ENCODE measurements at regions not wholly inside any gene's neighbourhood (a gene's known extent, or its start where the extent isn't known, plus 50 kb on each side); places are given as distances from the start of the nearest gene placed in this dataset.

- Histone ChIP-seq H3K4me3 (no peak overlapping the region), H3K4me1 (ENCODE audit: control insufficient read depth in 5 of 5, insufficient read depth in 5 of 5, low read length in 5 of 5) (peaks cover 0 to 4% (median 0%) of the 10 kb centered on the region in 5 donors), H3K27me3 (ENCODE audit: control insufficient read depth in 3 of 3, insufficient read depth in 3 of 3, low read length in 2 of 3) (no peaks in the 10 kb centered on the region), H3K27ac (ENCODE audit: low read depth in 1 of 2, low read length in 1 of 2) (no peak overlapping the region), H3K9me3 (ENCODE audit: control insufficient read depth in 4 of 4, insufficient read depth in 3 of 4, low read length in 3 of 4) (no peaks in the 10 kb centered on the region), H3K9ac (ENCODE audit: insufficient read depth in 1 of 2, low read length in 2 of 2) (no peak overlapping the region), H3K36me3 (ENCODE audit: control insufficient read depth in 4 of 4, insufficient read depth in 4 of 4, low read length in 4 of 4) (no peaks in the 10 kb centered on the region)
- ATAC-seq (ENCODE audit: insufficient read depth, low FRiP score): no peak
- DNase-seq: no peak
- no peak for TF ChIP-seq CTCF (IDR thresholded peaks at IDR 0.05; ENCODE audit: control extremely low read depth, extremely low read depth)
- WGBS, 2 donors: 49 to 87% methylated on average over 2 of the region's 2 CpGs
Observed at GRCh38 chr11:105312266-105312665, 172.7 kb upstream of the CARD18 start.

GRCh38 chr11:105298630-105299029, 159.1 kb upstream of the CARD18 start:
- Histone ChIP-seq H3K27ac (ENCODE audit: low read depth in 1 of 2, low read length in 1 of 2) (no peak overlapping the region), H3K27me3 (ENCODE audit: control insufficient read depth in 3 of 3, insufficient read depth in 3 of 3, low read length in 2 of 3) (no peaks in the 10 kb centered on the region), H3K9ac (ENCODE audit: insufficient read depth in 1 of 2, low read length in 2 of 2) (no peak overlapping the region), H3K4me1 (ENCODE audit: control insufficient read depth in 5 of 5, insufficient read depth in 5 of 5, low read length in 5 of 5) (no peaks in the 10 kb centered on the region), H3K9me3 (ENCODE audit: control insufficient read depth in 4 of 4, insufficient read depth in 3 of 4, low read length in 3 of 4) (no peaks in the 10 kb centered on the region), H3K4me3 (no peak overlapping the region), H3K36me3 (ENCODE audit: control insufficient read depth in 4 of 4, insufficient read depth in 4 of 4, low read length in 4 of 4) (no peaks in the 10 kb centered on the region)
- no peak for DNase-seq
- no peak for TF ChIP-seq CTCF (IDR thresholded peaks at IDR 0.05; ENCODE audit: control extremely low read depth, extremely low read depth)
- 96% methylated on average over 3 of the region's 3 CpGs for WGBS, 2 donors
- ATAC-seq (ENCODE audit: insufficient read depth, low FRiP score): no peak

GRCh38 chr11:105298174-105298573, 158.6 kb upstream of the CARD18 start:
- WGBS, 2 donors: 90 to 94% methylated on average over 2 of the region's 2 CpGs
- no peaks in the 10 kb centered on the region for H3K9me3 ChIP-seq (ENCODE audit: control insufficient read depth in 4 of 4, insufficient read depth in 3 of 4, low read length in 3 of 4)
- no peak overlapping the region for H3K27ac ChIP-seq (ENCODE audit: low read depth in 1 of 2, low read length in 1 of 2)
- DNase-seq: no peak
- H3K4me1 ChIP-seq (ENCODE audit: control insufficient read depth in 5 of 5, insufficient read depth in 5 of 5, low read length in 5 of 5): no peaks in the 10 kb centered on the region
- no peak for TF ChIP-seq CTCF (IDR thresholded peaks at IDR 0.05; ENCODE audit: control extremely low read depth, extremely low read depth)
- no peaks in the 10 kb centered on the region for H3K36me3 ChIP-seq (ENCODE audit: control insufficient read depth in 4 of 4, insufficient read depth in 4 of 4, low read length in 4 of 4)
- H3K4me3 ChIP-seq: no peak overlapping the region
- no peak for ATAC-seq (ENCODE audit: insufficient read depth, low FRiP score)
- H3K27me3 ChIP-seq (ENCODE audit: control insufficient read depth in 3 of 3, insufficient read depth in 3 of 3, low read length in 2 of 3): no peaks in the 10 kb centered on the region
- no peak overlapping the region for H3K9ac ChIP-seq (ENCODE audit: insufficient read depth in 1 of 2, low read length in 2 of 2)

- WGBS, 2 donors: 67 to 74% methylated on average over 2 of the region's 2 CpGs
- H3K9ac ChIP-seq (ENCODE audit: insufficient read depth in 1 of 2, low read length in 2 of 2): no peak overlapping the region
- no peaks in the 10 kb centered on the region for H3K9me3 ChIP-seq (ENCODE audit: control insufficient read depth in 4 of 4, insufficient read depth in 3 of 4, low read length in 3 of 4)
- no peak overlapping the region for H3K27ac ChIP-seq (ENCODE audit: low read depth in 1 of 2, low read length in 1 of 2)
- no peak for TF ChIP-seq CTCF (IDR thresholded peaks at IDR 0.05; ENCODE audit: control extremely low read depth, extremely low read depth)
- ATAC-seq (ENCODE audit: insufficient read depth, low FRiP score): no peak
- H3K4me1 ChIP-seq (ENCODE audit: control insufficient read depth in 5 of 5, insufficient read depth in 5 of 5, low read length in 5 of 5): no peaks in the 10 kb centered on the region
- no peaks in the 10 kb centered on the region for H3K27me3 ChIP-seq (ENCODE audit: control insufficient read depth in 3 of 3, insufficient read depth in 3 of 3, low read length in 2 of 3)
- DNase-seq: no peak
- H3K36me3 ChIP-seq (ENCODE audit: control insufficient read depth in 4 of 4, insufficient read depth in 4 of 4, low read length in 4 of 4): no peaks in the 10 kb centered on the region
- no peak overlapping the region for H3K4me3 ChIP-seq
Observed at GRCh38 chr11:105297463-105297862, 157.9 kb upstream of the CARD18 start.

Data from lung (tissue), 11 donors.